ENCODE measurements at regions not wholly inside any gene's neighbourhood (a gene's known extent, or its start where the extent isn't known, plus 50 kb on each side); places are given as distances from the start of the nearest gene placed in this dataset.
"Not testable (repeated sequence)": the region's sequence is repeated elsewhere in the genome, so short reads cannot be mapped to it uniquely, and the experiment has no call there.

- no peak for DNase-seq (ENCODE audit: low read depth, low spot score)
Observed at GRCh38 chr16:26583803-26584202, 482.9 kb upstream of the C16orf82 start.

GRCh38 chr16:26593700-26594099 is 473.0 kb upstream of the C16orf82 start:
- no peak for DNase-seq (ENCODE audit: low read depth, low spot score)

- DNase-seq (ENCODE audit: low read depth, low spot score): no peak
Observed at GRCh38 chr16:26594666-26595065, 472.1 kb upstream of the C16orf82 start.

GRCh38 chr16:26595199-26595598 is 471.5 kb upstream of the C16orf82 start:
- DNase-seq (ENCODE audit: low read depth, low spot score): no peak

- DNase-seq (ENCODE audit: low read depth, low spot score): not testable (repeated sequence)
Observed at GRCh38 chr16:26596033-26596432, 470.7 kb upstream of the C16orf82 start.

- peak; percentile 23 for DNase-seq (ENCODE audit: low read depth, low spot score)
Observed at GRCh38 chr16:26598061-26598460, 468.7 kb upstream of the C16orf82 start.

- DNase-seq (ENCODE audit: low read depth, low spot score): no peak
Observed at GRCh38 chr16:26598998-26599784, 467.5 kb upstream of the C16orf82 start.

- no peak for DNase-seq (ENCODE audit: low read depth, low spot score)
Observed at GRCh38 chr16:26599785-26600104, 467.0 kb upstream of the C16orf82 start.

GRCh38 chr16:26601335-26601734 is 465.4 kb upstream of the C16orf82 start:
- DNase-seq (ENCODE audit: low read depth, low spot score): no peak

GRCh38 chr16:26605626-26606271 is 461.0 kb upstream of the C16orf82 start:
- no peak for DNase-seq (ENCODE audit: low read depth, low spot score)

GRCh38 chr16:26606381-26607150 is 460.2 kb upstream of the C16orf82 start:
- DNase-seq (ENCODE audit: low read depth, low spot score): no peak

- DNase-seq (ENCODE audit: low read depth, low spot score): no peak
Observed at GRCh38 chr16:26614237-26614841, 452.4 kb upstream of the C16orf82 start.

GRCh38 chr16:26623442-26623841 is 443.3 kb upstream of the C16orf82 start:
- DNase-seq (ENCODE audit: low read depth, low spot score): no peak

GRCh38 chr16:26627958-26628357 is 438.8 kb upstream of the C16orf82 start:
- DNase-seq (ENCODE audit: low read depth, low spot score): no peak

- not testable (repeated sequence) for DNase-seq (ENCODE audit: low read depth, low spot score)
Observed at GRCh38 chr16:26631365-26631764, 435.4 kb upstream of the C16orf82 start.

- DNase-seq (ENCODE audit: low read depth, low spot score): no peak
Observed at GRCh38 chr16:26642047-26642664, 424.6 kb upstream of the C16orf82 start.

GRCh38 chr16:26643519-26643918 is 423.2 kb upstream of the C16orf82 start:
- no peak for DNase-seq (ENCODE audit: low read depth, low spot score)

GRCh38 chr16:26644912-26645543 is 421.7 kb upstream of the C16orf82 start:
- no peak for DNase-seq (ENCODE audit: low read depth, low spot score)

- no peak for DNase-seq (ENCODE audit: low read depth, low spot score)
Observed at GRCh38 chr16:26645614-26646013, 421.1 kb upstream of the C16orf82 start.

GRCh38 chr16:26647870-26648269 is 418.9 kb upstream of the C16orf82 start:
- DNase-seq (ENCODE audit: low read depth, low spot score): no peak

GRCh38 chr16:26648851-26649250 is 417.9 kb upstream of the C16orf82 start:
- no peak for DNase-seq (ENCODE audit: low read depth, low spot score)
